GM19043 (cell line): ENCODE measurements at regions not wholly inside any gene's neighbourhood (a gene's known extent, or its start where the extent isn't known, plus 50 kb on each side); places are given as distances from the start of the nearest gene placed in this dataset.

ENCODE experiments used
- ATAC-seq: cut with Tn5 transposase; IDR thresholded peaks from one replicate; pipeline ENCODE4 v1.9.1; 2021; ENCODE audit warnings: low read depth; ENCODE audit not compliant: unreplicated experiment

GRCh38 chr9:17019398-17019797 lies 115.4 kb upstream of the CNTLN start:
- ATAC-seq, result no peak

DNA sequence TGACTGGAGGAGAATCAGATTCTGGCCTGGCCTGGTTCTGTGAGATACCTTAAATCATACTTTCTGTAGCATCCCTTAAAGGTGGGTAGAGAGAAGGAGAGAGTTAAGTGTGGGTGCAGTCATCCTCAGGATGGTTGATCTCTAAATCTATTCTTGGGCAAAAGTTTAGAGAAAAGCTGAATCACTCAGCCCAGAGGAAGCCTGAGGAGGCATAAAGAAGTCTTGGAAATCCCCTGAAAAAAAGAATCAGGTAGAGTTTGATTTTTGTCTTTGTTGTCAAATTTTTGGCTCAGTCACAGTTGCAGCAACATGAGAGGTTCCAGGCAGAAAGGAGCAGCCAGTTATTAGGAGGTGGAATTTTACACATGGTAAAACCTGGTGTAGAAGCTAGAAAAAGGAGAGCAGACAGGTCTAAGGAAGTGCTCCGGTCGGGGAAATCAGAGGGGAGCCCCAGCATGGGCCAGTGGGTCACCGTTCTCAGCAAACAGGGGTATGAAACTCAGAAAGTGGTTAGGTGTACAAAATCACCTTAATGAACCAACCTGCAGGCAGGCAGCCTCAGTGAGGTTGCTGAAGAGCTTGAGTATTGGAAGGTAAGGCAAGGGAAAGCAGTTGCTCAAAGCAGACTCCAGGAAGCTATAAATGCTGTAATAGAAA lies 116.2 kb upstream of the CNTLN start:
- no peak for ATAC-seq

GRCh38 chr9:17017931-17018491 lies 116.8 kb upstream of the CNTLN start:
- ATAC-seq, result no peak

GRCh38 chr9:17013891-17014290 lies 120.9 kb upstream of the CNTLN start:
- no peak for ATAC-seq

GRCh38 chr9:17013010-17013409 lies 121.8 kb upstream of the CNTLN start:
- ATAC-seq, result no peak

- ATAC-seq, result no peak
Observed at GRCh38 chr9:17011880-17012279, 123.0 kb upstream of the CNTLN start.

DNA sequence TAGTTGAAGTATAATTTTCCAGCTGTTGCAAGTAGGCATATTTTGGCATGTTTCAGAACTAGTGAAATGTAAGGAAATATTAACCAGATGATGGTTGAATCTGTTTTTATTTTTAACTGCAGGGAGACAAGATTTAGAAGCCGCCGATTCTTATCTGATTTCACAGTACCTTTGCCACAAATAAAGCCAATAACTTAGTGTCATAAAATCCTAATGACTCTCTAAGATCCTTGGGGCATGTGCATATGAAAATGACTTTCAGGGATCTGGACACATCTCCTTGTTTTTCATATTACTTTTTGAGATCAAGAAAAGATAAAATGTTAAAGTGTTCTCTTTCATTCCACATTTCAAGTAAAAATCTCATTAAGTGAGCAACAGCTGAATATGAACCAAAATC lies 125.8 kb upstream of the CNTLN start:
- no peak for ATAC-seq

GRCh38 chr9:17005056-17005823 lies 129.6 kb upstream of the CNTLN start:
- no peak for ATAC-seq

- no peak for ATAC-seq
Observed at GRCh38 chr9:17004500-17004899, 130.3 kb upstream of the CNTLN start.

DNA sequence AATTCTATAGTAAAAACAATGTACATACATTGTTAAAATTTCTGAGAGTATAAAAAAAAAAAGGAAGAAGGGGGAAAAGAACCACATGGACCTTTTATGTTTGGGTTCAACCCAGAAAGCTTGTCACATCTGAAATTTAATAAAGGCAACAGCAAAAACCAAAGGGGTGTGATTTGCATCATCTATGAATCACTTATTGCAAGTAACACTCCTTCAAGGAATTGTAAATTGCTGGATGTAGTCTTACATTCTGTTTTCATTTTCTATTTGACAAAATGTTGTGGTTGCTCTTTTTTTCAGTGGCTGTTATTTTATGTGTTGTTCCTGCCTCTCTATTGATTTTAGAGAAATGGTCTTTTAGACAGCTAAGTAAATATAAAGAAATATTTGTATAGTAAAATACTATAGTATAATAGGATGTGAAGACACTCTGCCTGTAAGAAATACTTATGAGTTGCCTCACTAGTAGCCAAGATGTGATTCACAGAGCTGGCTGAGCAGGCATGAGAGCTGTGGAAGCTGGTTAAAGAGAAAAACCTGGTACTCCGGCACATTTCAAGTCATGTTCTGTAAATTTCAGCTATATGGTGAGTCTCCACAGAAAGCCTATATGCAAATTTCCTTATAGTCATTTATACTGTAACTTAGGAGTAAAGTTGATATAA lies 131.1 kb upstream of the CNTLN start:
- ATAC-seq, result no peak

DNA sequence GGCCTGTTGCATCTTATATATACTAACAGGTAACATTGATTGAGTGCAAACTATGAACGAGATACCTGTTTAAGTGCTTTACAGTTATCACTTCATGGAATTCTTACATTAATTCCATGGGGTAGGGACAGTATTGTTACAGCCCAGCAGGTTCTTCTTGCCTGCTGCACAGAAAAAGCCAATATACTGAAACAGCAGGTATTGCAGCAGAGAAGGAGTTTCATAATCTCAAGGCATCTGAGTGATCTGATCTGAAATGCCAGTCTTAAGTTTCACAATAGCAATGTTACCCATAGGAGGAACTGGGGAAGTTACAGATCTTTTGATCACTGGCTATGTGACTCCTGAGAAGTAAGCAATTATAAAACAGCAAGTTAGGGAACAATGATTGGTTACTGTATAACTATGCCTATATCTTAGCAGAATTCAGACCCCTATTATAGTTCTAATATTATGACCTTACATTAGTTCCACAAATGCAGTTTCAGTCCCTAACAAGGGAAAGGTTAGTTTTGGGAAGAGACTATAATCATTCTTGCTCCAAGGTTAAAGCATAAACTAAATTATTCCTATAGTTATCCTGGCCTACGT lies 126.5 kb upstream of the BNC2 start:
- no peak for ATAC-seq

DNA sequence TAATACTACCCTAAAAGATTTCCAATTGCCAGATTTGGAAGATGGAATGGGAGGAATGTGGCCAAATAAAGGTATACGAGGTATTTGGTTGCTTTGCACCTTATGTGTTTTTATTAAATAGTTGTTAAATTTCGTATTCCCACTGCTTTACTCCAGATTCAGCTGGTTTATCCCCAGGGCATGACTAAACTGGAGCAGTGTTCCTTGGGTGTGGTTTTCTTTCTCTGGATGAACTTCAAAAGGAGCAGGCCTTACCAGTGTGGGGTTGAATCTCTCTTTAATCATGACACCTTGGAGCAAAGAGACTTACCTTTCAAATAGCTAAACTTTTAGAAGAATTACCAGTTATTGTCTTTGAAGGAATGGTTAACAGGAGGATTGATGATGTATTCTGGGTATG lies 121.7 kb upstream of the BNC2 start:
- ATAC-seq, result no peak

- ATAC-seq, result no peak
Observed at GRCh38 chr9:16987026-16987425, 116.6 kb upstream of the BNC2 start.

DNA sequence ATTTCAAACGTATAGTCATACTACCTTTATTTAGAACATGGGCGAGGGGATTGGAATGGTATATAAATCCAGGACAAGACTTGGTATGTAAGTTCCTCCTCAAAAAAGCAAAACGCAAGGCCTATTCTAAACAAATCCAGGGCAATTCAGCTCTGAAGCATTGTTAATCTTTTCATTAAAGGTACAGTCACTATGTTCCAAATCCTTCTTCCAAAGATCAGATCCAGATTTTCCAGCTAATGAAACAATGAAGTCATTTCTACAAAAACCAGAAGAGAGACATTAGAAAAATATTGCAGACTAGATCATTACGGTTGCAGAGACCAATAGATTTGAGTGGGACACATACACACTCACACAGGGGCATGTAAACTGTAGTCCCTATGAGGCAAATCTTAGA lies 116.1 kb upstream of the BNC2 start:
- no peak for ATAC-seq

DNA sequence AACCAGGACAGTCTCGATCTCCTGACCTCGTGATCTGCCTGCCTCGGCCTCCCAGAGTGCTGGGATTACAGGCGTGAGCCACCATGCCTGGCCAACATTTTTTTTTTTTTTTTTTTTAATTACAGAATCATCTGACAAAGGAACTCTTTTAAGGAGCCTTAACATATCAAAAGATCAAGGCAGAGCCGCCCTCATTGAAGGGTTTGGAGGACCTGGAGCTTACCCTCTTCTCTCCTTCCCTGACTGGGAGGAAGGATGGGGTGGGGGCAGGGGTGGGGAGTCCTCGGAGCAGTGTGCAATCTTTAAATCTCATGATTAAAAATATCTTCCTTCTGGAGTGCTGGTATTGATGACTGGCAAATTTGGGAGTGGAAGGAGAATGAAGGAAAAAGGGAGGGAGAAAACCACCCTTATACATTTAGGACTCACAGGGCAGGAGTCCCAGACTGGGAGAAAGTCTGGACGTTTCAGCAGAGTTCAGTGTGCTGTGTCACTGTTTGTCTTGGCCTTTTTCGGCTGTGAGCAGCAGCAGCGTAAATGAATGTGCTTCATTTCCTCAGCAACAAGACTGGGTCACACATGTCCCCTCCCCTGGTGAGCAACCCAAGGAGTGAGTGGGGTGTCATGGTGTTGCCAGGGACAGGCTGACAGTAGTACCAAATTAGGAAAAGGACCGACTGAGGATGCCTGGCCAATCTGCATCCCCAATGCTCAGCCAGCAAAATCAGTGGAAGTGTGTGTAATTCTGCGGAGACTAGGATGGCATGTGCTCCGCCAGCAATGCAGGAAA lies 115.3 kb upstream of the BNC2 start:
- no peak for ATAC-seq

- no peak for ATAC-seq
Observed at GRCh38 chr9:16982780-16983310, 112.4 kb upstream of the BNC2 start.

DNA sequence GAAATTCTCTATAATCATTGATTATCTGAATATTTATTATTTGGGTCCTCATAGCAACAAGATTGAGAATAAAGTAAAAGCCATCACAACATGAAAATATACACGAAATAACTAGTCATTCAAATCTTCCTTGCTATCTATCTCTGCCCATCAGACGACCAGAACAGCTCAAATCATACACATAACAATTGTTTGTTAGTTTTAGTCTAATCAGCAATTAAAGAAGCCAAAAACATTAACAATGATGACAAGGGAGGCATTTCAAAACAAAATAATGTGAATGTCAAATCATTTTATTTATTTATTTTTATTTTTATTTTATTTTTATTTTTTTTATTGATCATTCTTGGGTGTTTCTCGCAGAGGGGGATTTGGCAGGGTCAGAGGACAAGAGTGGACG lies 106.0 kb upstream of the BNC2 start:
- ATAC-seq, result no peak

DNA sequence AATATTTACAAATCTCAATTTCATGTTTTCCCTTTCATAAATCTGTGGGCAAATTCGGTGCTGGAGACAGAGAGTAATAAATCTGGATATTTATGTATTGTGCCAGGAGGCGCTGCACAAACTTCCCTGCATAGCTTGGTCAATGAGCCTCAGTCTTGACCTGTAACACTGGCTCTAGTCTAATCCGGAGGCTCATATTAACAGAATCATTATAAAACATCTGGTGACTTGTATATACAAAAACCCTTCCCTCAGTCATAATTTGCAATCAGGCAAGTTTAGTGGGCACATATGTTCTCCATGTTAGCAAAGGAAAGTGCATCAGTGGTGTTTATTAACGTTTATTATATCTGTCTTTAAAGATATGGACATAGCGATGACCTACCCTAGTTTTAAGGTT lies 104.0 kb upstream of the BNC2 start:
- no peak for ATAC-seq

GRCh38 chr9:16970321-16970720 lies 99.9 kb upstream of the BNC2 start:
- no peak for ATAC-seq

DNA sequence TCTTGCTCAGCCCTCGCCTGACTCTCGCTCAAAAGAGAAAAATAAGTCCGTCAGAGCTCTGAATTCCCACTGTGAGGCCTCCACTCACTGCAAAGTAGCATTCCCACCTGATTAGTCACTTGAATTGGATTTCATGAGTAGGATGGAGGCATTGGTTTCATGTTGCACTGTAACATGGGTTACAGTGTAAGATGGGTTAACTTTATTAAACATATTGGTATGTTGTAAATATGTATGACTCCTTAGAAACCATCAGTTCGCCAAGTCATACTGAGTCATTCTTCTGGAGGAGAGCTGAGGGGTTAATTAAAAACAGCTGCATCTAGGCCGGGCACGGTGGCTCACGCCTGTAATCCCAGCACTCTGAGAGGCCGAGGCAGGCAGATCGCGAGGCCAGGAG lies 93.8 kb upstream of the BNC2 start:
- no peak for ATAC-seq
